H1 (cell line): ENCODE measurements at regions not wholly inside any gene's neighbourhood (a gene's known extent, or its start where the extent isn't known, plus 50 kb on each side); places are given as distances from the start of the nearest gene placed in this dataset.

Source experiments
- CTCF ChIA-PET: fragments of 300-600 bp; sonication (Branson Sonifier 250); formaldehyde crosslinking; loops from one replicate; lab custom pipeline; 2021; ENCODE audit not compliant: partially characterized antibody; lab: Charles Lee
- POLR2A ChIA-PET: fragments of 300-600 bp; sonication (Branson Sonifier 250); formaldehyde crosslinking; loops from one replicate; lab custom pipeline; 2021; ENCODE audit warnings: inconsistent platforms; ENCODE audit not compliant: partially characterized antibody; lab: Charles Lee
- DNase-seq, 2 experiments: peaks; one replicate each; pipeline versions ENCODE4 v3.0.0 to v3.0.0-alpha.2; 2010 to 2022; ENCODE audit warnings: low spot score in 2 of 2, low read depth in 1 of 2, mixed read lengths in 1 of 2
- FAIRE-seq: peaks from 2 replicates; lab custom pipeline; 2011; peaks lifted over from hg19 to GRCh38; lab: Jason Lieb, UNC
- H2AFZ ChIP-seq: 2 replicates; pipeline ENCODE4 v1.8.1; 2012; ENCODE audit warnings: low read length, inconsistent platforms
- H2AK5ac ChIP-seq: 2 replicates; pipeline ENCODE4 v1.6.1; 2013; ENCODE audit warnings: low read depth, low read length
- H2BK120ac ChIP-seq: replicated peaks from 2 replicates; pipeline ENCODE3; 2013; ENCODE audit warnings: low read depth, low read length, inconsistent platforms
- H2BK12ac ChIP-seq: 2 replicates; pipeline ENCODE4 v1.6.1; 2013; ENCODE audit warnings: low read depth, low read length
- H2BK15ac ChIP-seq: 2 replicates; pipeline ENCODE4 v1.6.1; 2013; ENCODE audit warnings: low read length
- H2BK20ac ChIP-seq: 2 replicates; pipeline ENCODE4 v1.6.1; 2013; ENCODE audit warnings: low read length
- H2BK5ac ChIP-seq: 2 replicates; pipeline ENCODE4 v1.6.1; 2013; ENCODE audit warnings: low read depth, low read length
- H3K14ac ChIP-seq: 2 replicates; pipeline ENCODE4 v1.6.1; 2013; ENCODE audit warnings: inconsistent platforms; ENCODE audit not compliant: insufficient read length
- H3K18ac ChIP-seq: 2 replicates; pipeline ENCODE4 v1.6.1; 2013; ENCODE audit warnings: low read length; ENCODE audit errors: extremely low read depth
- H3K23ac ChIP-seq: 2 replicates; pipeline ENCODE4 v1.6.1; 2013; ENCODE audit warnings: inconsistent platforms; ENCODE audit not compliant: insufficient read length
- H3K23me2 ChIP-seq: 2 replicates; pipeline ENCODE4 v1.6.1; 2013; ENCODE audit warnings: low read depth, low read length
- H3K27ac ChIP-seq: 2 replicates; pipeline ENCODE4 v1.6.1; 2011; ENCODE audit warnings: low read depth, low read length, inconsistent platforms
- H3K27me3 ChIP-seq, 4 experiments: replicated peaks in 1 of 4; 1 replicate in 1 of 4; 2 replicates in 3 of 4; pipeline versions ENCODE4 v1.6.1 to v1.8.1; 2011 to 2013; ENCODE audit warnings: low read length in 3 of 4, mild to moderate bottlenecking in 3 of 4, inconsistent platforms in 2 of 4, mixed read lengths in 2 of 4, moderate library complexity in 1 of 4; ENCODE audit not compliant: control insufficient read depth in 3 of 4, insufficient read depth in 3 of 4; ENCODE audit errors: extremely low read depth in 1 of 4
- H3K36me3 ChIP-seq, 4 experiments: 2 replicates each; pipeline versions ENCODE4 v1.6.1 to v1.8.1; 2011 to 2013; ENCODE audit warnings: mild to moderate bottlenecking in 4 of 4, low read length in 3 of 4, moderate library complexity in 2 of 4, control low read depth in 1 of 4, inconsistent platforms in 1 of 4; ENCODE audit not compliant: insufficient read depth in 4 of 4, control insufficient read depth in 2 of 4
- H3K4ac ChIP-seq: replicated peaks from 2 replicates; pipeline ENCODE3; 2013; ENCODE audit warnings: low read length, low read depth, mixed read lengths, inconsistent platforms; ENCODE audit not compliant: insufficient read length
- H3K4me1 ChIP-seq, 4 experiments: replicated peaks in 1 of 4; 1 replicate in 1 of 4; 2 replicates in 3 of 4; pipeline versions ENCODE4 v1.6.1 to v1.8.1; 2011 to 2013; ENCODE audit warnings: low read length in 3 of 4, inconsistent platforms in 2 of 4, mixed read lengths in 1 of 4; ENCODE audit not compliant: insufficient read depth in 4 of 4, control insufficient read depth in 3 of 4
- H3K4me2 ChIP-seq, 2 experiments: 2 replicates each; pipeline versions ENCODE4 v1.6.1 to v1.8.1; 2011 to 2013; ENCODE audit warnings: low read depth in 2 of 2, low read length in 2 of 2, control low read depth in 1 of 2, inconsistent platforms in 1 of 2, mild to moderate bottlenecking in 1 of 2; ENCODE audit not compliant: insufficient read depth in 1 of 2
- H3K4me3 ChIP-seq, 4 experiments: fragments of 200-600, 300-600 bp in 1 of 4; sonication (generic), shearing (Covaris generic), sonication (Bioruptor Twin) in 1 of 4; 2 replicates each; pipeline versions ENCODE4 v1.5.1 to v1.8.1; 2011 to 2016; ENCODE audit warnings: low read length in 4 of 4, low read depth in 3 of 4, control low read depth in 2 of 4, inconsistent platforms in 2 of 4, mild to moderate bottlenecking in 2 of 4, mixed read lengths in 1 of 4, moderate library complexity in 1 of 4; ENCODE audit not compliant: insufficient read depth in 2 of 4; ENCODE audit errors: extremely low read depth in 1 of 4
- H3K56ac ChIP-seq: replicated peaks from 2 replicates; pipeline ENCODE3; 2013; ENCODE audit warnings: low read depth, mild to moderate bottlenecking, mixed read lengths, low read length, inconsistent platforms; ENCODE audit not compliant: insufficient read length
- H3K79me1 ChIP-seq: 2 replicates; pipeline ENCODE4 v1.6.1; 2013; ENCODE audit warnings: low read depth, low read length, control low read depth
- H3K79me2 ChIP-seq, 2 experiments: 2 replicates each; pipeline versions ENCODE4 v1.6.1 to v1.8.1; 2012 to 2013; ENCODE audit warnings: low read length in 2 of 2, mild to moderate bottlenecking in 2 of 2, inconsistent platforms in 1 of 2; ENCODE audit not compliant: insufficient read depth in 2 of 2, control insufficient read depth in 1 of 2
- H3K9ac ChIP-seq, 4 experiments: replicated peaks in 1 of 4; 1 replicate in 1 of 4; 2 replicates in 3 of 4; pipeline versions ENCODE4 v1.6.1 to v1.8.1; 2011 to 2013; ENCODE audit warnings: low read depth in 3 of 4, low read length in 3 of 4, control low read depth in 2 of 4, mild to moderate bottlenecking in 2 of 4, moderate library complexity in 2 of 4, inconsistent platforms in 1 of 4; ENCODE audit errors: extremely low read depth in 1 of 4
- H3K9me3 ChIP-seq, 2 experiments: 2 replicates each; pipeline versions ENCODE4 v1.6.1 to v1.8.1; 2012 to 2013; ENCODE audit warnings: mild to moderate bottlenecking in 2 of 2, moderate library complexity in 2 of 2, control low read depth in 1 of 2, inconsistent platforms in 1 of 2, low read depth in 1 of 2, low read length in 1 of 2, mixed read lengths in 1 of 2; ENCODE audit not compliant: insufficient read depth in 2 of 2
- H4K20me1 ChIP-seq, 2 experiments: replicated peaks in 1 of 2; 2 replicates each; pipeline versions ENCODE3 to v1.8.1; 2011 to 2013; ENCODE audit warnings: inconsistent platforms in 2 of 2, low read length in 2 of 2, mild to moderate bottlenecking in 1 of 2; ENCODE audit not compliant: insufficient read depth in 2 of 2, control insufficient read depth in 1 of 2
- H4K5ac ChIP-seq: 2 replicates; pipeline ENCODE4 v1.6.1; 2013; ENCODE audit warnings: low read length, low read depth, mixed read lengths, inconsistent platforms; ENCODE audit not compliant: insufficient read length
- H4K8ac ChIP-seq: 2 replicates; pipeline ENCODE4 v1.8.0; 2013; ENCODE audit warnings: mild to moderate bottlenecking, moderate library complexity, low read length, inconsistent platforms; ENCODE audit not compliant: insufficient read depth; ENCODE audit errors: extremely low read depth
- H4K91ac ChIP-seq: replicated peaks from 2 replicates; pipeline ENCODE3; 2013; ENCODE audit warnings: low read length, mixed read lengths, inconsistent platforms; ENCODE audit not compliant: insufficient read length
- ASH2L ChIP-seq: fragments of 200-600, 300-600 bp; sonication (generic); IDR thresholded peaks from one replicate; pipeline ENCODE4 v1.7.1; 2017; ENCODE audit warnings: low read length
- ATF3 ChIP-seq: IDR thresholded peaks from 2 replicates; pipeline ENCODE4 v1.6.1; 2011; ENCODE audit warnings: low read depth, mild to moderate bottlenecking, low read length; ENCODE audit not compliant: insufficient read depth
- BRCA1 ChIP-seq: IDR thresholded peaks from 2 replicates; pipeline ENCODE4 v1.6.1; 2012; ENCODE audit warnings: low read depth, low read length, improper control_type of control experiment
- CHD1 ChIP-seq: IDR thresholded peaks from 2 replicates; pipeline ENCODE4 v1.6.1; 2012; ENCODE audit warnings: low read depth, low read length, improper control_type of control experiment
- HDAC2 ChIP-seq, 2 experiments: fragments of 300-600 bp in 1 of 2; sonication (generic) in 1 of 2; IDR thresholded peaks; 2 replicates each; pipeline ENCODE4 v1.6.1; 2011 to 2012; ENCODE audit warnings: low read depth in 2 of 2, low read length in 2 of 2, mild to moderate bottlenecking in 2 of 2, moderate library complexity in 2 of 2, borderline replicate concordance in 1 of 2, inconsistent platforms in 1 of 2
- JUND ChIP-seq: IDR thresholded peaks from 2 replicates; pipeline ENCODE4 v1.6.1; 2011; ENCODE audit warnings: mild to moderate bottlenecking, improper control_type of control experiment, low read length
- KDM4A ChIP-seq: IDR thresholded peaks from one replicate; pipeline ENCODE4 v1.7.1; 2012; ENCODE audit warnings: low read depth, mild to moderate bottlenecking, moderate library complexity, low read length, inconsistent platforms; ENCODE audit not compliant: severe bottlenecking
- MAFK ChIP-seq: IDR thresholded peaks from 2 replicates; pipeline ENCODE4 v1.6.1; 2012; ENCODE audit warnings: low read depth, mild to moderate bottlenecking, improper control_type of control experiment, low read length
- RXRA ChIP-seq: IDR thresholded peaks from 2 replicates; pipeline ENCODE4 v1.6.1; 2011; ENCODE audit warnings: low read depth, mild to moderate bottlenecking, low read length, moderate library complexity; ENCODE audit not compliant: insufficient read depth
- SAP30 ChIP-seq: fragments of 300-600 bp; sonication (generic); IDR thresholded peaks from 2 replicates; pipeline ENCODE4 v1.7.1; 2012; ENCODE audit warnings: low read length, moderate library complexity, mild to moderate bottlenecking, inconsistent platforms; ENCODE audit not compliant: insufficient read depth, insufficient replicate concordance
- SP2 ChIP-seq: IDR thresholded peaks from 2 replicates; pipeline ENCODE4 v1.6.1; 2012; ENCODE audit warnings: mild to moderate bottlenecking, low read length, inconsistent platforms
- SUZ12 ChIP-seq: fragments of 200-600 bp; sonication (generic); IDR thresholded peaks from 2 replicates; pipeline ENCODE4 v1.6.1; 2012; ENCODE audit warnings: mild to moderate bottlenecking, inconsistent platforms, low read length, moderate library complexity, mixed read lengths
- TAF7 ChIP-seq: optimal IDR thresholded peaks from 2 replicates; pipeline ENCODE3; 2011; ENCODE audit warnings: low read depth, mild to moderate bottlenecking, inconsistent platforms, low read length, moderate library complexity, borderline replicate concordance
- TBP ChIP-seq: IDR thresholded peaks from 2 replicates; pipeline ENCODE4 v1.6.1; 2011; ENCODE audit warnings: low read depth, low read length, improper control_type of control experiment
- ZNF274 ChIP-seq: IDR thresholded peaks from 2 replicates; pipeline ENCODE4 v1.7.0; 2012; ENCODE audit warnings: low read length, borderline replicate concordance; ENCODE audit errors: extremely low read depth
- WGBS, 2 experiments: shearing (Covaris generic) in 1 of 2; methylation state at CpG; one replicate each; pipeline versions ENCODE4 v1.1.6 to v1.1.7; 2013 to 2015; ENCODE audit warnings: low lambda C conversion rate in 2 of 2, mixed read lengths in 2 of 2, inconsistent platforms in 1 of 2, low coverage in 1 of 2, missing lambda C conversion rate in 1 of 2; ENCODE audit not compliant: insufficient replicate concordance in 2 of 2, insufficient coverage in 1 of 2, insufficient read length in 1 of 2; ENCODE audit errors: extremely low coverage in 1 of 2, missing lambda C conversion rate in 1 of 2; 5-methylcytosine and 5-hydroxymethylcytosine counted together

- Histone ChIP-seq H3K4ac (no peak overlapping the region), H2BK12ac (no peak overlapping the region), H4K91ac (no peak overlapping the region), H2AK5ac (no peak overlapping the region), H3K23ac (no peak overlapping the region), H3K14ac (no peak overlapping the region), H2BK20ac (no peak overlapping the region), H3K79me1 (no peaks in the 10 kb centered on the region), H2BK15ac (no peak overlapping the region), H2BK120ac (no peak overlapping the region), H3K79me2 (no peaks in the 10 kb centered on the region), H3K9ac (no peak overlapping the region), H3K23me2 (no peaks in the 10 kb centered on the region), H2AFZ (0 out of 2 replicates have a peak overlapping the region, but pooled peaks have one; percentile 75), H3K18ac (no peak overlapping the region), H4K20me1 (no peaks in the 10 kb centered on the region), H3K27ac (no peak overlapping the region), H3K36me3 (no peaks in the 10 kb centered on the region)
- WGBS, 2 experiments = 85% methylated on average over 3 of the region's 3 CpGs; no CpG with 5 or more reads in 1 of the 2 experiments
- ChIA-PET CTCF (no interaction called here), POLR2A (interaction anchor here (0.7 kb wide), 1 partner anchor 20 kb away, joined by 4 read pairs; no protein-coding TSS in a partner anchor)
- TF ChIP-seq BRCA1 (no peak), RXRA (no peak), SAP30 (no peak), HDAC2 (IDR thresholded peaks at IDR 0.05; ENCODE audit: borderline replicate concordance in 1 of 2, low read depth in 2 of 2, low read length in 2 of 2) (no peak), MAFK (no peak), SUZ12 (no peak), ASH2L (no peak), ATF3 (no peak), KDM4A (no peak), SP2 (no peak), TBP (no peak), JUND (no peak), TAF7 (no peak), CHD1 (no peak), ZNF274 (no peak)
- TF ChIP-seq, all 59 proteins: peak for 0
- FAIRE-seq = no peak
- Histone ChIP-seq H4K8ac (no peak overlapping the region), H2BK5ac (no peak overlapping the region), H3K27me3 (no peaks in the 10 kb centered on the region), H3K56ac (no peak overlapping the region), H3K4me1 (no peaks in the 10 kb centered on the region), H3K4me2 (no peak overlapping the region), H3K4me3 (no peak overlapping the region), H4K5ac (no peak overlapping the region), H3K9me3 (no peaks in the 10 kb centered on the region)
- no peak for DNase-seq
Measured at GRCh38 chr9:111161015-111161415, 122.7 kb upstream of the LPAR1 start.
